ENCODE measurements at regions not wholly inside any gene's neighbourhood (a gene's known extent, or its start where the extent isn't known, plus 50 kb on each side); places are given as distances from the start of the nearest gene placed in this dataset.

- H3K36me3 ChIP-seq (ENCODE audit: insufficient read depth, low read length) = no peaks in the 10 kb centered on the region
- TF ChIP-seq TAF1 (IDR thresholded peaks at IDR 0.05; ENCODE audit: low read depth) (no peak), RAD21 (conservative IDR thresholded peaks at IDR 0.05) (no peak), EZH2 (IDR thresholded peaks at IDR 0.05; ENCODE audit: borderline replicate concordance, insufficient read depth, low read length, poor library complexity, severe bottlenecking) (no peak), CTCF (IDR thresholded peaks at IDR 0.05; ENCODE audit: poor library complexity, severe bottlenecking) (no peak), MXI1 (conservative IDR thresholded peaks at IDR 0.05; ENCODE audit: poor library complexity, severe bottlenecking) (no peak), POLR2AphosphoS5 (IDR thresholded peaks at IDR 0.05) (no peak), SMC3 (conservative IDR thresholded peaks at IDR 0.05; ENCODE audit: poor library complexity) (no peak), EP300 (conservative IDR thresholded peaks at IDR 0.05; ENCODE audit: poor library complexity, severe bottlenecking) (no peak)
- TF ChIP-seq, protein P1, sequence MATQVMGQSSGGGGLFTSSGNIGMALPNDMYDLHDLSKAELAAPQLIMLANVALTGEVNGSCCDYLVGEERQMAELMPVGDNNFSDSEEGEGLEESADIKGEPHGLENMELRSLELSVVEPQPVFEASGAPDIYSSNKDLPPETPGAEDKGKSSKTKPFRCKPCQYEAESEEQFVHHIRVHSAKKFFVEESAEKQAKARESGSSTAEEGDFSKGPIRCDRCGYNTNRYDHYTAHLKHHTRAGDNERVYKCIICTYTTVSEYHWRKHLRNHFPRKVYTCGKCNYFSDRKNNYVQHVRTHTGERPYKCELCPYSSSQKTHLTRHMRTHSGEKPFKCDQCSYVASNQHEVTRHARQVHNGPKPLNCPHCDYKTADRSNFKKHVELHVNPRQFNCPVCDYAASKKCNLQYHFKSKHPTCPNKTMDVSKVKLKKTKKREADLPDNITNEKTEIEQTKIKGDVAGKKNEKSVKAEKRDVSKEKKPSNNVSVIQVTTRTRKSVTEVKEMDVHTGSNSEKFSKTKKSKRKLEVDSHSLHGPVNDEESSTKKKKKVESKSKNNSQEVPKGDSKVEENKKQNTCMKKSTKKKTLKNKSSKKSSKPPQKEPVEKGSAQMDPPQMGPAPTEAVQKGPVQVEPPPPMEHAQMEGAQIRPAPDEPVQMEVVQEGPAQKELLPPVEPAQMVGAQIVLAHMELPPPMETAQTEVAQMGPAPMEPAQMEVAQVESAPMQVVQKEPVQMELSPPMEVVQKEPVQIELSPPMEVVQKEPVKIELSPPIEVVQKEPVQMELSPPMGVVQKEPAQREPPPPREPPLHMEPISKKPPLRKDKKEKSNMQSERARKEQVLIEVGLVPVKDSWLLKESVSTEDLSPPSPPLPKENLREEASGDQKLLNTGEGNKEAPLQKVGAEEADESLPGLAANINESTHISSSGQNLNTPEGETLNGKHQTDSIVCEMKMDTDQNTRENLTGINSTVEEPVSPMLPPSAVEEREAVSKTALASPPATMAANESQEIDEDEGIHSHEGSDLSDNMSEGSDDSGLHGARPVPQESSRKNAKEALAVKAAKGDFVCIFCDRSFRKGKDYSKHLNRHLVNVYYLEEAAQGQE (IDR thresholded peaks at IDR 0.05; ENCODE audit: borderline replicate concordance) = no peak
- H3K9me3 ChIP-seq (ENCODE audit: low read length) = no peaks in the 10 kb centered on the region
- no peak overlapping the region for H3K9ac ChIP-seq (ENCODE audit: low read length)
- H3K27ac ChIP-seq (ENCODE audit: low read length) = no peak overlapping the region
- H4K20me1 ChIP-seq (ENCODE audit: insufficient read depth) = no peaks in the 10 kb centered on the region
- H3K27me3 ChIP-seq (ENCODE audit: insufficient read depth, low read depth, low read length) = no peaks in the 10 kb centered on the region
- H3K79me2 ChIP-seq (replicated peaks; ENCODE audit: insufficient read depth, low read length) = no peaks in the 10 kb centered on the region
- H2AFZ ChIP-seq (ENCODE audit: low read depth, low read length) = no peak overlapping the region
- no peak overlapping the region for H3K4me2 ChIP-seq (ENCODE audit: low read length)
- H3F3A ChIP-seq (ENCODE audit: insufficient read depth, low read length, poor library complexity, severe bottlenecking) = no peaks in the 10 kb centered on the region
- no peaks in the 10 kb centered on the region for H3K9me2 ChIP-seq (ENCODE audit: insufficient read depth, low read length)
- no peak overlapping the region for H3K4me3 ChIP-seq (ENCODE audit: low read length)
These were observed 91.5 kb upstream of the VASH1 start for GRCh38 chr14:76669770-76670169.

DNA sequence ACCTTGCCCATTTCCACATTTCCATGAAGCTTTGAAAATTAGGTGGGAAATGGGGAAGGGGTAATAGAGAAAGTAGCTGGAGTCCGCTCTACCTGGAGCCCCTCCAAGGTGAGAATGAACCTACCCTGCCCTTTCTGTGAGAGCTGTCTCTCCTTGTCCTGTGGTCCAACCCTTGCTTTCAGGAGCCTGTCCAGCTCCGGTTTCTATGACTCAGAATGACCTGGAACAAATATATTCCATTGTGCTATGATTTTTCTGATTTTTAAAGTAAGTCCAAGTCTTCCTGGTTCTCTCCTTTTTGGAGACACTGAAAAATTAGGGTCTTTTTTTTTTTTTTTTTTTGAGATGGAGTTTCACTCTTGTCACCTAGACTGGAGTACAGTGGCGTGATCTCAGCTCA, 89.1 kb upstream of the VASH1 start:
- H3K4me3 ChIP-seq (ENCODE audit: low read length) = no peak overlapping the region
- H3K27me3 ChIP-seq (ENCODE audit: insufficient read depth, low read depth, low read length) = no peaks in the 10 kb centered on the region
- no peak overlapping the region for H3K27ac ChIP-seq (ENCODE audit: low read length)
- TF ChIP-seq MXI1 (conservative IDR thresholded peaks at IDR 0.05; ENCODE audit: poor library complexity, severe bottlenecking) = no peak
- TF ChIP-seq, protein P1 (IDR thresholded peaks at IDR 0.05; ENCODE audit: borderline replicate concordance) = no peak
- TF ChIP-seq TAF1 (IDR thresholded peaks at IDR 0.05; ENCODE audit: low read depth) = no peak
- TF ChIP-seq POLR2AphosphoS5 (IDR thresholded peaks at IDR 0.05) = no peak
- TF ChIP-seq RAD21 (conservative IDR thresholded peaks at IDR 0.05) = no peak
- TF ChIP-seq EZH2 (IDR thresholded peaks at IDR 0.05; ENCODE audit: borderline replicate concordance, insufficient read depth, low read length, poor library complexity, severe bottlenecking) = no peak
- TF ChIP-seq SMC3 (conservative IDR thresholded peaks at IDR 0.05; ENCODE audit: poor library complexity) = no peak
- no peak for TF ChIP-seq EP300 (conservative IDR thresholded peaks at IDR 0.05; ENCODE audit: poor library complexity, severe bottlenecking)
- no peak for TF ChIP-seq CTCF (IDR thresholded peaks at IDR 0.05; ENCODE audit: poor library complexity, severe bottlenecking)
- H3K9me3 ChIP-seq (ENCODE audit: low read length) = no peaks in the 10 kb centered on the region
- H3F3A ChIP-seq (ENCODE audit: insufficient read depth, low read length, poor library complexity, severe bottlenecking) = no peaks in the 10 kb centered on the region
- H4K20me1 ChIP-seq (ENCODE audit: insufficient read depth) = no peaks in the 10 kb centered on the region
- H2AFZ ChIP-seq (ENCODE audit: low read depth, low read length) = no peak overlapping the region
- H3K9ac ChIP-seq (ENCODE audit: low read length) = no peak overlapping the region
- H3K9me2 ChIP-seq (ENCODE audit: insufficient read depth, low read length) = no peaks in the 10 kb centered on the region
- no peaks in the 10 kb centered on the region for H3K36me3 ChIP-seq (ENCODE audit: insufficient read depth, low read length)
- no peak overlapping the region for H3K4me2 ChIP-seq (ENCODE audit: low read length)
- H3K79me2 ChIP-seq (replicated peaks; ENCODE audit: insufficient read depth, low read length) = no peaks in the 10 kb centered on the region

Measured in neural cell (in vitro differentiated cells).